ENCODE measurements at regions not wholly inside any gene's neighbourhood (a gene's known extent, or its start where the extent isn't known, plus 50 kb on each side); places are given as distances from the start of the nearest gene placed in this dataset.

GRCh38 chr5:144659634-144660227 is 489.1 kb downstream of the KCTD16 start:
- TF ChIP-seq CTCF (IDR thresholded peaks at IDR 0.05; ENCODE audit: low read depth, low read length) = no peak
- TF ChIP-seq EZH2phosphoT487 (IDR thresholded peaks at IDR 0.05; ENCODE audit: low read depth) = no peak
